HG03442 (cell line): ENCODE measurements at regions not wholly inside any gene's neighbourhood (a gene's known extent, or its start where the extent isn't known, plus 50 kb on each side); places are given as distances from the start of the nearest gene placed in this dataset.

Experiments used
- ATAC-seq: cut with Tn5 transposase; IDR thresholded peaks from one replicate; pipeline ENCODE4 v1.9.1; 2021; ENCODE audit warnings: mild to moderate bottlenecking, moderate library complexity; ENCODE audit not compliant: unreplicated experiment

- ATAC-seq: no peak
Observed at GRCh38 chr4:11597506-11597905, 168.8 kb upstream of the HS3ST1 start.

GRCh38 chr4:11596989-11597388, 168.3 kb upstream of the HS3ST1 start:
- no peak for ATAC-seq

- no peak for ATAC-seq
Observed at GRCh38 chr4:11593576-11594116, 165.0 kb upstream of the HS3ST1 start.

- no peak for ATAC-seq
Observed at GRCh38 chr4:11592276-11592675, 163.6 kb upstream of the HS3ST1 start.

- ATAC-seq: no peak
Observed at GRCh38 chr4:11590132-11590531, 161.4 kb upstream of the HS3ST1 start.

- ATAC-seq: no peak
Observed at GRCh38 chr4:11589676-11590075, 161.0 kb upstream of the HS3ST1 start.

- no peak for ATAC-seq
Observed at GRCh38 chr4:11587797-11588196, 159.1 kb upstream of the HS3ST1 start.

GRCh38 chr4:11585506-11585905, 156.8 kb upstream of the HS3ST1 start:
- ATAC-seq: no peak

- ATAC-seq: no peak
Observed at GRCh38 chr4:11568511-11568910, 139.8 kb upstream of the HS3ST1 start.

- no peak for ATAC-seq
Observed at GRCh38 chr4:11566444-11567022, 137.8 kb upstream of the HS3ST1 start.

GRCh38 chr4:11565899-11566298, 137.2 kb upstream of the HS3ST1 start:
- ATAC-seq: no peak

- ATAC-seq: no peak
Observed at GRCh38 chr4:11565213-11565612, 136.5 kb upstream of the HS3ST1 start.

- ATAC-seq: no peak
Observed at GRCh38 chr4:11564021-11564420, 135.3 kb upstream of the HS3ST1 start.

- ATAC-seq: no peak
Observed at GRCh38 chr4:11549525-11549924, 120.8 kb upstream of the HS3ST1 start.

- ATAC-seq: peak; percentile 99
Observed at GRCh38 chr4:11548597-11549082, 119.9 kb upstream of the HS3ST1 start.

GRCh38 chr4:11546391-11547175, 117.9 kb upstream of the HS3ST1 start:
- no peak for ATAC-seq

- no peak for ATAC-seq
Observed at GRCh38 chr4:11545651-11546050, 117.0 kb upstream of the HS3ST1 start.

- ATAC-seq: no peak
Observed at GRCh38 chr4:11544211-11544610, 115.5 kb upstream of the HS3ST1 start.

GRCh38 chr4:11543706-11544105, 115.0 kb upstream of the HS3ST1 start:
- no peak for ATAC-seq

GRCh38 chr4:11542952-11543351, 114.3 kb upstream of the HS3ST1 start:
- ATAC-seq: no peak

GRCh38 chr4:11537846-11538245, 109.2 kb upstream of the HS3ST1 start:
- ATAC-seq: peak; percentile 68

GRCh38 chr4:11535333-11535732, 106.6 kb upstream of the HS3ST1 start:
- no peak for ATAC-seq
